Stimulated activated CD4-positive, alpha-beta T cell treated with anti-CD3 and anti-CD28 coated beads, Interleukin-1b, Interleukin-23, amount 100 ng/mL, for 24 hours (primary cell): ENCODE measurements at regions not wholly inside any gene's neighbourhood (a gene's known extent, or its start where the extent isn't known, plus 50 kb on each side); places are given as distances from the start of the nearest gene placed in this dataset.

Source experiments
- DNase-seq, 4 experiments: peaks; one replicate each; pipeline ENCODE4 v3.0.0-alpha.2; 2020; ENCODE audit warnings: low read depth in 4 of 4, low spot score in 1 of 4

GRCh38 chr10:20993830-20994527 lies 96.9 kb upstream of the NEBL start:
- DNase-seq: no peak

GRCh38 chr10:20993389-20993788 lies 96.3 kb upstream of the NEBL start:
- DNase-seq: no peak

GRCh38 chr10:20991526-20991925 lies 94.4 kb upstream of the NEBL start:
- no peak for DNase-seq

GRCh38 chr10:20990604-20991003 lies 93.5 kb upstream of the NEBL start:
- no peak for DNase-seq

- no peak for DNase-seq
Observed at GRCh38 chr10:20988357-20988983, 91.4 kb upstream of the NEBL start.

GRCh38 chr10:20986049-20986448 lies 88.9 kb upstream of the NEBL start:
- DNase-seq: no peak

- DNase-seq: no peak
Observed at GRCh38 chr10:20984662-20985061, 87.6 kb upstream of the NEBL start.

- no peak for DNase-seq
Observed at GRCh38 chr10:20981419-20981953, 84.4 kb upstream of the NEBL start.

GRCh38 chr10:20978617-20979016 lies 81.5 kb upstream of the NEBL start:
- no peak for DNase-seq

- no peak for DNase-seq
Observed at GRCh38 chr10:20977300-20977699, 80.2 kb upstream of the NEBL start.

- DNase-seq: no peak
Observed at GRCh38 chr10:20976891-20977290, 79.8 kb upstream of the NEBL start.

GRCh38 chr10:20976390-20976789 lies 79.3 kb upstream of the NEBL start:
- no peak for DNase-seq

- no peak for DNase-seq
Observed at GRCh38 chr10:20975236-20975635, 78.1 kb upstream of the NEBL start.

- DNase-seq: no peak
Observed at GRCh38 chr10:20972925-20973324, 75.8 kb upstream of the NEBL start.

GRCh38 chr10:20971901-20972300 lies 74.8 kb upstream of the NEBL start:
- no peak for DNase-seq

- no peak for DNase-seq
Observed at GRCh38 chr10:20970708-20971107, 73.6 kb upstream of the NEBL start.

- DNase-seq: no peak
Observed at GRCh38 chr10:20970044-20970443, 72.9 kb upstream of the NEBL start.

GRCh38 chr10:20966426-20966825 lies 69.3 kb upstream of the NEBL start:
- no peak for DNase-seq

- DNase-seq: no peak
Observed at GRCh38 chr10:20963721-20964595, 66.8 kb upstream of the NEBL start.

GRCh38 chr10:20963056-20963455 lies 65.9 kb upstream of the NEBL start:
- DNase-seq: no peak

- DNase-seq: no peak
Observed at GRCh38 chr10:20962165-20962564, 65.1 kb upstream of the NEBL start.

GRCh38 chr10:20959242-20959641 lies 62.1 kb upstream of the NEBL start:
- DNase-seq: no peak
